GM12874 (cell line): ENCODE measurements at regions not wholly inside any gene's neighbourhood (a gene's known extent, or its start where the extent isn't known, plus 50 kb on each side); places are given as distances from the start of the nearest gene placed in this dataset.

Experiments used
- CTCF ChIP-seq: IDR thresholded peaks from 2 replicates; pipeline ENCODE4 v1.5.1; 2011; ENCODE audit warnings: low read depth, mild to moderate bottlenecking, control low read depth, low read length, moderate library complexity; ENCODE audit not compliant: insufficient read depth

- TF ChIP-seq CTCF = no peak
Observed at GRCh38 chr12:132423251-132423819, 66.6 kb upstream of the FBRSL1 start.

GRCh38 chr12:132422381-132423043, 67.4 kb upstream of the FBRSL1 start:
- TF ChIP-seq CTCF = no peak

GRCh38 chr12:132422040-132422380, 67.9 kb upstream of the FBRSL1 start:
- TF ChIP-seq CTCF = no peak

- no peak for TF ChIP-seq CTCF
Observed at GRCh38 chr12:132419631-132420246, 70.2 kb upstream of the FBRSL1 start.

- TF ChIP-seq CTCF = no peak
Observed at GRCh38 chr12:132418393-132418925, 71.5 kb upstream of the FBRSL1 start.

- TF ChIP-seq CTCF = no peak
Observed at GRCh38 chr12:132417741-132418140, 72.2 kb upstream of the FBRSL1 start.

GRCh38 chr12:132416827-132417226, 73.1 kb upstream of the FBRSL1 start:
- TF ChIP-seq CTCF = no peak
